IMR-90 (cell line): ENCODE measurements at regions not wholly inside any gene's neighbourhood (a gene's known extent, or its start where the extent isn't known, plus 50 kb on each side); places are given as distances from the start of the nearest gene placed in this dataset.
"Not testable (repeated sequence)": the region's sequence is repeated elsewhere in the genome, so short reads cannot be mapped to it uniquely, and the experiment has no call there.

ENCODE experiments used
- ATAC-seq: fragments of 200-7000 bp; cut with Tn5 transposase; 2 replicates; pipeline ENCODE4 v1.9.1; 2020; ENCODE audit warnings: low read depth, mild to moderate bottlenecking, moderate library complexity
- BruUV-seq: library from RNA; stranded (reverse); fragments of 400-500 nt; replicated peaks from 2 replicates; lab custom pipeline; 2021; lab: Mats Ljungman, UMichigan
- CTCF ChIA-PET: fragments of 300-600 bp; formaldehyde crosslinking; extraction: SDS; loops from one replicate; lab custom pipeline; 2021; ENCODE audit warnings: antibody characterized with exemption; lab: Yijun Ruan, JAX
- POLR2A ChIA-PET: fragments of 300-600 bp; sonication (Branson Sonifier 250); formaldehyde crosslinking; loops from one replicate; lab custom pipeline; 2022; ENCODE audit warnings: antibody characterized with exemption; ENCODE audit not compliant: unreplicated experiment; lab: Charles Lee
- DNase-seq: peaks from one replicate; pipeline ENCODE4 v3.0.0; 2013
- H2AFZ ChIP-seq: replicated peaks from 2 replicates; pipeline ENCODE3; 2013; ENCODE audit warnings: low read length, mild to moderate bottlenecking; ENCODE audit not compliant: poor library complexity
- H2AK5ac ChIP-seq: 2 replicates; pipeline ENCODE4 v1.6.1; 2013; ENCODE audit warnings: low read depth, low read length, inconsistent platforms
- H2AK9ac ChIP-seq: replicated peaks from 2 replicates; pipeline ENCODE3; 2013; ENCODE audit warnings: mild to moderate bottlenecking, low read depth, low read length, moderate library complexity; ENCODE audit not compliant: poor library complexity
- H2BK120ac ChIP-seq: 2 replicates; pipeline ENCODE4 v1.6.1; 2013; ENCODE audit warnings: low read depth, low read length, inconsistent platforms
- H2BK15ac ChIP-seq: 3 replicates; pipeline ENCODE4 v1.6.1; 2013; ENCODE audit warnings: low read depth, low read length, inconsistent platforms
- H2BK20ac ChIP-seq: 2 replicates; pipeline ENCODE4 v1.6.1; 2013; ENCODE audit warnings: low read depth, mild to moderate bottlenecking, inconsistent platforms, low read length, moderate library complexity
- H2BK5ac ChIP-seq: 2 replicates; pipeline ENCODE4 v1.6.1; 2013; ENCODE audit warnings: mild to moderate bottlenecking, low read depth, low read length, inconsistent platforms; ENCODE audit not compliant: poor library complexity, severe bottlenecking
- H3K14ac ChIP-seq: replicated peaks from 2 replicates; pipeline ENCODE4 v1.6.1; 2013; ENCODE audit warnings: low read depth, low read length, inconsistent platforms
- H3K18ac ChIP-seq: 2 replicates; pipeline ENCODE4 v1.6.1; 2013; ENCODE audit warnings: low read depth, low read length, control low read depth
- H3K23ac ChIP-seq: 2 replicates; pipeline ENCODE4 v1.6.1; 2013; ENCODE audit warnings: low read depth, low read length, inconsistent platforms
- H3K27ac ChIP-seq: 2 replicates; pipeline ENCODE4 v1.5.1; 2013; ENCODE audit warnings: mild to moderate bottlenecking, control low read depth, low read length; ENCODE audit not compliant: insufficient read depth
- H3K27me3 ChIP-seq: 2 replicates; pipeline ENCODE4 v1.6.1; 2013; ENCODE audit warnings: low read length; ENCODE audit not compliant: control insufficient read depth, insufficient read depth
- H3K36me3 ChIP-seq: 2 replicates; pipeline ENCODE4 v1.6.1; 2013; ENCODE audit warnings: low read length, mixed read lengths; ENCODE audit not compliant: control insufficient read depth, insufficient read depth
- H3K4ac ChIP-seq: 2 replicates; pipeline ENCODE4 v1.6.1; 2013; ENCODE audit warnings: low read depth, low read length, inconsistent platforms
- H3K4me1 ChIP-seq: 2 replicates; pipeline ENCODE4 v1.6.1; 2013; ENCODE audit warnings: low read length, mixed read lengths; ENCODE audit not compliant: control insufficient read depth, insufficient read depth
- H3K4me2 ChIP-seq: 2 replicates; pipeline ENCODE4 v1.6.1; 2013; ENCODE audit warnings: low read depth, mild to moderate bottlenecking, control low read depth, low read length, moderate library complexity
- H3K4me3 ChIP-seq: 2 replicates; pipeline ENCODE4 v1.5.1; 2013; ENCODE audit warnings: low read depth, mild to moderate bottlenecking, control low read depth, low read length, moderate library complexity; ENCODE audit not compliant: insufficient read depth
- H3K56ac ChIP-seq: 2 replicates; pipeline ENCODE4 v1.6.1; 2013; ENCODE audit warnings: low read length, inconsistent platforms; ENCODE audit not compliant: insufficient read depth; ENCODE audit errors: extremely low read depth
- H3K79me1 ChIP-seq, 2 experiments: 2 replicates each; pipeline ENCODE4 v1.6.1; 2013; ENCODE audit warnings: low read length in 2 of 2, inconsistent platforms in 1 of 2, low read depth in 1 of 2
- H3K9ac ChIP-seq: 2 replicates; pipeline ENCODE4 v1.6.1; 2013; ENCODE audit warnings: low read depth, low read length, control low read depth
- H3K9me1 ChIP-seq: 2 replicates; pipeline ENCODE4 v1.6.1; 2013; ENCODE audit warnings: low read length, inconsistent platforms; ENCODE audit not compliant: insufficient read depth
- H3K9me3 ChIP-seq: 2 replicates; pipeline ENCODE4 v1.6.1; 2013; ENCODE audit warnings: low read length; ENCODE audit not compliant: control insufficient read depth, insufficient read depth
- H4K20me1 ChIP-seq: 2 replicates; pipeline ENCODE4 v1.6.1; 2013; ENCODE audit warnings: low read length, inconsistent platforms; ENCODE audit not compliant: insufficient read depth
- H4K5ac ChIP-seq: 2 replicates; pipeline ENCODE4 v1.6.1; 2013; ENCODE audit warnings: mild to moderate bottlenecking, low read depth, low read length, control low read depth
- H4K8ac ChIP-seq, 2 experiments: 2 replicates each; pipeline ENCODE4 v1.6.1; 2013; ENCODE audit warnings: low read depth in 2 of 2, low read length in 2 of 2, control low read depth in 1 of 2, inconsistent platforms in 1 of 2
- H4K91ac ChIP-seq: 2 replicates; pipeline ENCODE4 v1.6.1; 2013; ENCODE audit warnings: low read depth, low read length, inconsistent platforms; ENCODE audit not compliant: insufficient read depth
- MAZ ChIP-seq: IDR thresholded peaks from 2 replicates; pipeline ENCODE4 v1.6.1; 2012; ENCODE audit warnings: low read depth, mild to moderate bottlenecking, low read length, improper control_type of control experiment, moderate library complexity, borderline replicate concordance
- WGBS, 2 experiments: methylation state at CpG; one replicate each; pipeline versions ENCODE4 v1.1.5 to v1.1.7; 2013; ENCODE audit warnings: missing lambda C conversion rate in 2 of 2; ENCODE audit not compliant: insufficient read length in 1 of 2; ENCODE audit errors: extremely low coverage in 2 of 2; 5-methylcytosine and 5-hydroxymethylcytosine counted together
- dilution Hi-C: fragments of 300-500 bp; cut with HindIII; formaldehyde crosslinking; loops from one replicate; pipeline ENCODE4 v1.14.3; 2018; ENCODE audit warnings: low sequenced_read_pairs; ENCODE audit not compliant: unreplicated experiment
- in situ Hi-C: fragments of 300-500 bp; cut with MboI; formaldehyde crosslinking; loops from 3 replicates; pipeline ENCODE4 v1.14.3; 2019; ENCODE audit warnings: low sequenced_read_pairs, inconsistent platforms, mixed read lengths
- intact Hi-C: fragments of 100-400 bp; cut with micrococcal nuclease; formaldehyde crosslinking; loops from 2 replicates; pipeline ENCODE4 v1.10.0; 2022

DNA sequence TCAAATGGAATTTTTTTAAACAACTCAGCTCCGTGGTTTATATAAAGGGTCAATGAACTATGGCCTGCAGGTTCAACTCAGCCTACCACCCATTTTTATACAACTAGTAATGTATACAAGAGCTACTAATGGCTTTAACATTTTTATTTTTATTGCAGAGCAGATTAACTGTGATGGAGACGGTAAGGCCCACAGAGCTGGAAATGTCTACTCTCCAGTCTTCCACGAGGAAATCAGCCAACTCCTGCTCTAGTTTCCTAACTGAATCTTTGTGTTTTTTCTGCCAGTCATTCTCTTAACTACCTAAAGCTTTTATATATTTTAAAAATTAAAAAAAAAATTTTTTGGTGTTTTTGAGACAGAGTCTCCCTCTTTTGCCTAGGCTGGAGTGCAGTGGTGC is 385.1 kb upstream of the MAF start:
- Histone ChIP-seq H3K9ac (no peak overlapping the region), H2AK9ac (no peak overlapping the region), H3K27me3 (no peaks in the 10 kb centered on the region), H3K14ac (no peak overlapping the region), H3K27ac (no peak overlapping the region), H3K4me3 (no peak overlapping the region), H4K91ac (no peak overlapping the region), H3K4ac (no peak overlapping the region), H3K9me3 (peaks cover 4% of the 10 kb centered on the region), H2BK120ac (no peak overlapping the region), H4K20me1 (no peaks in the 10 kb centered on the region), H2BK5ac (no peak overlapping the region), H3K9me1 (no peaks in the 10 kb centered on the region), H2BK15ac (no peak overlapping the region), H2AFZ (no peak overlapping the region), H3K4me2 (no peak overlapping the region), H3K4me1 (no peaks in the 10 kb centered on the region), H3K79me1 (no peaks in the 10 kb centered on the region), H2BK20ac (no peak overlapping the region), H2AK5ac (no peak overlapping the region), H3K36me3 (no peaks in the 10 kb centered on the region), H3K23ac (no peak overlapping the region), H3K56ac (no peak overlapping the region), H3K18ac (no peak overlapping the region), H4K5ac (no peak overlapping the region), H4K8ac (no peak overlapping the region)
- ChIA-PET POLR2A (no interaction called here), CTCF (no interaction called here)
- DNase-seq, result no peak
- TF ChIP-seq MAZ, result no peak
- in situ Hi-C loops (no loop called here), dilution Hi-C loops (no loop called here), intact Hi-C loops (no loop called here)
- BruUV-seq, result no TSS peak
- ATAC-seq, result no peak
- no CpG with 5 or more reads among the region's 3 CpGs for WGBS, 2 experiments

DNA sequence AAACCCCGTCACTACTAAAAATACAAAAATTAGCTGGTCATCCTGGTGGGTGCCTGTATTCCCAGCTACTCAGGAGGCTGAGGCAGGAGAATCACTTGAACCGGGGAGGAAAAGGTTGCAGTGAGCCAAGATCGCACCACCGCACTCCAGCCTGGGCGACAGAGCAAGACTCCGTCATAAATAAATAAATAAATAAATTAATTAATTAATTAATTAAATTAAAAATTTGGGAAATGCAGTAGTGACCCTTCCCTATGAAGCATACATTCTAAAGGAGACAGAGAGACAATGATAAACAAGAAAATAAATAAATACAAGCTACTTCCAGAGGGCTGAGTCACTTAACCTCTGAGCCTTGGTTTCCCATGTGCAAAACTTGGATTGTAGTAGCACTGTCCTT is 383.6 kb upstream of the MAF start:
- H3K9me3 ChIP-seq, H3K23ac ChIP-seq, H2BK20ac ChIP-seq, H3K18ac ChIP-seq, H4K20me1 ChIP-seq, H3K9me1 ChIP-seq, H2AK5ac ChIP-seq, in situ Hi-C loops, H3K4ac ChIP-seq, H2BK5ac ChIP-seq, H2BK15ac ChIP-seq, H4K8ac ChIP-seq, H3K4me2 ChIP-seq, ATAC-seq, dilution Hi-C loops, POLR2A ChIA-PET, H4K91ac ChIP-seq, H3K9ac ChIP-seq, BruUV-seq, H2AFZ ChIP-seq, H3K56ac ChIP-seq, H3K4me1 ChIP-seq, H3K36me3 ChIP-seq, H3K27me3 ChIP-seq, intact Hi-C loops, H2BK120ac ChIP-seq, H4K5ac ChIP-seq, H2AK9ac ChIP-seq, H3K79me1 ChIP-seq, H3K27ac ChIP-seq, H3K4me3 ChIP-seq, CTCF ChIA-PET, H3K14ac ChIP-seq, DNase-seq: not testable (repeated sequence)
- WGBS, 2 experiments, result 100% methylated on average over 1 of the region's 6 CpGs; no CpG with 5 or more reads in 1 of the 2 experiments
